DOHH2 (cell line): ENCODE measurements at regions not wholly inside any gene's neighbourhood (a gene's known extent, or its start where the extent isn't known, plus 50 kb on each side); places are given as distances from the start of the nearest gene placed in this dataset.
"Not testable (repeated sequence)": the region's sequence is repeated elsewhere in the genome, so short reads cannot be mapped to it uniquely, and the experiment has no call there.

Experiments used
- H3F3A ChIP-seq: fragments of 200-600 bp; sonication (generic), shearing (Covaris generic); 2 replicates; pipeline ENCODE4 v1.6.0; 2016; ENCODE audit warnings: antibody characterized with exemption, mild to moderate bottlenecking; ENCODE audit not compliant: control insufficient read depth, insufficient read depth
- H3K27ac ChIP-seq: fragments of 200-600 bp; sonication (generic); 2 replicates; pipeline ENCODE4 v1.5.1; 2014; ENCODE audit warnings: low read depth, mild to moderate bottlenecking, low read length, moderate library complexity
- H3K27me3 ChIP-seq: fragments of 200-600 bp; sonication (generic); 2 replicates; pipeline ENCODE4 v1.6.1; 2014; ENCODE audit warnings: mild to moderate bottlenecking, low read length, mixed read lengths; ENCODE audit not compliant: control insufficient read depth
- H3K36me3 ChIP-seq: fragments of 200-600 bp; sonication (generic); 2 replicates; pipeline ENCODE4 v1.6.1; 2014; ENCODE audit warnings: mild to moderate bottlenecking, low read length, moderate library complexity, mixed read lengths; ENCODE audit not compliant: control insufficient read depth
- H3K4me1 ChIP-seq: fragments of 200-600 bp; sonication (generic); 2 replicates; pipeline ENCODE4 v1.6.1; 2014; ENCODE audit warnings: mild to moderate bottlenecking, low read length, mixed read lengths; ENCODE audit not compliant: control insufficient read depth
- H3K4me2 ChIP-seq: fragments of 200-600 bp; sonication (generic); 2 replicates; pipeline ENCODE4 v1.6.0; 2014; ENCODE audit warnings: mild to moderate bottlenecking, low read length, moderate library complexity
- H3K4me3 ChIP-seq: fragments of 200-600 bp; sonication (generic); 2 replicates; pipeline ENCODE4 v1.5.1; 2014; ENCODE audit warnings: mild to moderate bottlenecking, low read length, mixed read lengths
- H3K79me2 ChIP-seq: fragments of 200-600 bp; sonication (generic); 2 replicates; pipeline ENCODE4 v1.6.1; 2014; ENCODE audit warnings: mild to moderate bottlenecking, low read length, mixed read lengths; ENCODE audit not compliant: control insufficient read depth
- H3K9me2 ChIP-seq: fragments of 200-600 bp; sonication (generic); replicated peaks from 2 replicates; pipeline ENCODE4 v1.6.1; 2014; ENCODE audit warnings: mild to moderate bottlenecking, low read length, mixed read lengths; ENCODE audit not compliant: control insufficient read depth
- H3K9me3 ChIP-seq: fragments of 200-600 bp; sonication (generic); 2 replicates; pipeline ENCODE4 v1.6.1; 2014; ENCODE audit warnings: antibody characterized with exemption, low read length, mixed read lengths; ENCODE audit not compliant: control insufficient read depth, insufficient read depth
- H4K20me1 ChIP-seq: fragments of 200-600 bp; sonication (generic); 2 replicates; pipeline ENCODE4 v1.6.0; 2014; ENCODE audit warnings: low read depth, mild to moderate bottlenecking, antibody characterized with exemption, low read length, moderate library complexity; ENCODE audit not compliant: control insufficient read depth, insufficient read depth
- EZH2phosphoT487 ChIP-seq: fragments of 200-600 bp; sonication (generic); IDR thresholded peaks from 2 replicates; pipeline ENCODE4 v1.6.1; 2017; ENCODE audit warnings: borderline replicate concordance, mild to moderate bottlenecking, antibody characterized with exemption, low read length, moderate library complexity, mixed read lengths
- TF ChIP-seq, protein P1 (sequence below): fragments of 200-600 bp; sonication (generic); IDR thresholded peaks from one replicate; pipeline ENCODE4 v1.5.1; 2014; ENCODE audit warnings: antibody characterized with exemption, mild to moderate bottlenecking, low read depth, low read length; ENCODE audit not compliant: poor library complexity, severe bottlenecking

DNA sequence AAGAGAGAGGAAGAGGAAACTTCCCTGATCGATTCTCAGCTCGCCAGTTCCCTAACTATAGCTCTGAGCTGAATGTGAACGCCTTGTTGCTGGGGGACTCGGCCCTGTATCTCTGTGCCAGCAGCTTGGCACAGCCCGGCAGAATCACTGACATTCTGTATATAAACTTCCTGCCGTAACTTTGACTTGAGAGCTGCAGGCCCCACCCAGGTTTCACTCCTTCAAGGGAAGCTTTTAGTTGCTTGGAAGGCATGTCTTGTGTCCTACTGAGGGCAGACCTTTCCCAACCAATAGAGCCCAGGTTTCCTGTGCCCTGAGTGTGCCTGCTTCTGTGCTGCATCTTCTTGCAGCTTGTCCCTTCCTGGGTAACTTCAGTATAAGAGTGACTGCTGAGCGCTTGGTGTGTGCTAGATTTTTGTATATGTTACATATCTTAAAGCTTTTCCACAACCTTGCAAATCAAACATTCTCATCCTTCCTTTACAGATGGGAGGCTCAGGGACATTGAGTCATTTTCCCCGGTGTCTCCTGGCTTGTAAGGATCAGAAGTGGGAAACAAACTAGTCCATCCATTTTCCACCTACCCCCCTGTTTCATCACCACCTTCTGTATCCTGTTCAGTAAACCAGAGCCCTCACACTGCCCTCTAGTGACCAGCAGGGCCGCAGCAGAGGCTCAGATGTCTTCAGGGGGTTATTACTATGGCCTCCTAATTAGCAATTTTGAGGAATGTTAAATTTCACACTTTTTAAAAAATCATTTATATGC is 225.2 kb upstream of the PRSS58 start:
- no peak overlapping the region for H3K4me3 ChIP-seq
- no peaks in the 10 kb centered on the region for H3K9me3 ChIP-seq
- peaks cover 10% of the 10 kb centered on the region for H3K4me1 ChIP-seq
- H3K4me2 ChIP-seq = no peak overlapping the region
- H3K9me2 ChIP-seq = no peaks in the 10 kb centered on the region
- no peaks in the 10 kb centered on the region for H4K20me1 ChIP-seq
- H3F3A ChIP-seq = no peaks in the 10 kb centered on the region
- no peaks in the 10 kb centered on the region for H3K27me3 ChIP-seq
- H3K36me3 ChIP-seq = no peaks in the 10 kb centered on the region
- no peak for TF ChIP-seq EZH2phosphoT487
- TF ChIP-seq, protein P1, sequence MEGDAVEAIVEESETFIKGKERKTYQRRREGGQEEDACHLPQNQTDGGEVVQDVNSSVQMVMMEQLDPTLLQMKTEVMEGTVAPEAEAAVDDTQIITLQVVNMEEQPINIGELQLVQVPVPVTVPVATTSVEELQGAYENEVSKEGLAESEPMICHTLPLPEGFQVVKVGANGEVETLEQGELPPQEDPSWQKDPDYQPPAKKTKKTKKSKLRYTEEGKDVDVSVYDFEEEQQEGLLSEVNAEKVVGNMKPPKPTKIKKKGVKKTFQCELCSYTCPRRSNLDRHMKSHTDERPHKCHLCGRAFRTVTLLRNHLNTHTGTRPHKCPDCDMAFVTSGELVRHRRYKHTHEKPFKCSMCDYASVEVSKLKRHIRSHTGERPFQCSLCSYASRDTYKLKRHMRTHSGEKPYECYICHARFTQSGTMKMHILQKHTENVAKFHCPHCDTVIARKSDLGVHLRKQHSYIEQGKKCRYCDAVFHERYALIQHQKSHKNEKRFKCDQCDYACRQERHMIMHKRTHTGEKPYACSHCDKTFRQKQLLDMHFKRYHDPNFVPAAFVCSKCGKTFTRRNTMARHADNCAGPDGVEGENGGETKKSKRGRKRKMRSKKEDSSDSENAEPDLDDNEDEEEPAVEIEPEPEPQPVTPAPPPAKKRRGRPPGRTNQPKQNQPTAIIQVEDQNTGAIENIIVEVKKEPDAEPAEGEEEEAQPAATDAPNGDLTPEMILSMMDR = peak; percentile 89
- H3K27ac ChIP-seq = no peak overlapping the region
- no peaks in the 10 kb centered on the region for H3K79me2 ChIP-seq

DNA sequence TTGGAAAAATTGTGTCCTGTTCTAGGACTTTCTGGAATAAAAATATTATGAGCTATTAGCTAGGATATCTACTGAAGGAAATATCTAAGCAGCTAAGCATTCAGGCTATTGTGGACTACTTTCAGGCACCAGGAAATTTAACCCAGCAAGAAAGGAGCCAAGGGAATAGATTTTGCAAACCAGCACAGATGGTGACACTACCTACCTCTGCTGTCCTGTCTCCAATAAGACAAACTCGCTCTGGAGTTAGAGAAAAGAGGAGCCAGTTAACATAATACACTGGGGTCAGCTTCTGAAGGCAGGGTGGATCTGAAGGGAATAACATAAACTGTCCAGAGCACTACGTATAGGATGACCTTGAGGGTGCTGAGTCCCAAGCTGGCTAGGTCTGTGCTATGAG is 223.7 kb upstream of the PRSS58 start:
- Histone ChIP-seq H3K4me2 (no peak overlapping the region), H3K4me1 (peaks cover 3% of the 10 kb centered on the region; the same call in 1 of the 2 replicates), H3K27ac (no peak overlapping the region), H4K20me1 (no peaks in the 10 kb centered on the region), H3F3A (no peaks in the 10 kb centered on the region), H3K36me3 (no peaks in the 10 kb centered on the region), H3K79me2 (no peaks in the 10 kb centered on the region), H3K4me3 (no peak overlapping the region), H3K9me3 (no peaks in the 10 kb centered on the region), H3K9me2 (no peaks in the 10 kb centered on the region), H3K27me3 (no peaks in the 10 kb centered on the region)
- TF ChIP-seq EZH2phosphoT487 = no peak
- TF ChIP-seq, protein P1 = no peak

DNA sequence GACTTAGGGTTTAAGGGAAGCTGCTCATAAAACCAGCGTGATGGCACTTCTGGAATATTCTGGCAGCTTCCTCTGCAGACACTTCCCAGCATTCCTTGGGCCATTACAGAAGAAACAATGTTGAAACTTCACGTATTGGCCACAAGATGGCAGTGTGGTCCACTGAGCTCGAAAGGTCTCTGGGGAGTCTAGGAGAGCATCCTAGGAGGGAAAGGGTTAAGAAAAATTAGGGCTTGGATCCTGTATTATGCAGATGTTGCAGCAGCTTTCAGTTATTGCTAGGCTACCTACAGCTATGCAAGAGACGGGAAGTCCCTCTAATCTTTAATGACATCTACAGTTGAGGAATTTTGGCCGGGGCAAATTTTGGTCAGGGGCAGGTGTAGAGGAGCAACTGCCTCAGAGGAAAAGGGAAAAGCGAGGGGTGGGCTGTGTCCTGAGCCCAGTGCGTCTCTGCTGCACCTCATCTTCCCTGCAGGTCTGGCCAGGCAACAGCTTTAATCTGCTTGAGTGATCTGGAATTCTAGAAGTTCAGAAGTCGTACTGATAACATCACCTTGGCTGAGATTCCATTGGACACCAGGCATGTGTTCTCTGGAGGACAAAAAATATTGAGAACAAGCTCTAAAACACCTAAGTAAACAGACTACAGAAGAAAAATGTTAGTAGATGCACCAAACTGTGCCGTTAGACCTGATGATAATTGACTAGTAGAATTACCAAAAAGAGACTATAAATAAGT is 220.8 kb upstream of the PRSS58 start:
- H3K27ac ChIP-seq = no peak overlapping the region
- no peaks in the 10 kb centered on the region for H3K36me3 ChIP-seq
- TF ChIP-seq, protein P1 = peak; percentile 97
- TF ChIP-seq EZH2phosphoT487 = no peak
- H3K9me3 ChIP-seq = no peaks in the 10 kb centered on the region
- no peaks in the 10 kb centered on the region for H3F3A ChIP-seq
- peaks cover 3% of the 10 kb centered on the region; the same call in 1 of the 2 replicates for H3K4me1 ChIP-seq
- H3K4me2 ChIP-seq = peak overlapping the region; percentile 3; the same call in 1 of the 2 replicates
- H3K4me3 ChIP-seq = no peak overlapping the region
- H4K20me1 ChIP-seq = no peaks in the 10 kb centered on the region
- no peaks in the 10 kb centered on the region for H3K9me2 ChIP-seq
- 0 out of 2 replicates have a peak, but pooled peaks cover 3% of the 10 kb centered on the region for H3K27me3 ChIP-seq
- H3K79me2 ChIP-seq = no peaks in the 10 kb centered on the region

DNA sequence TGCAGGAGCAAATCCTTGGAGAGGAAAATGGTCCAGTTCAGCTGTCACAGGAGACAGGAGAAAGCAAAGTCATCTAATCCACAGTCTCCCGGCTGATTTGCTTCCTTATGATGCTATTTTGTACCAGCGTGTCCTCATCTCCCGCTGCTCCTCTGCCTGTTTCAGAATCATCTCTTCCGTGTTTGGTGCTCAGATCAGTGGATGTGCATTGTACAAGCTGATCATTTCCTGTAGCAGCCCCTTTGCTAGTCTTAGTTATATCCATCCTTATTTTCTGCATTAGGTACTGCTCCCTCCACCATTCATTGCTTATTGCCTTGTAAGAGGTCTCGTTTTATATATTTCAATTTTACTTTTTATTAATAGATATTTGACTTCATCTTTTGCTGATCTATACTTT is 219.9 kb upstream of the PRSS58 start:
- H3K36me3 ChIP-seq, H3K9me3 ChIP-seq, H4K20me1 ChIP-seq, H3K27me3 ChIP-seq, H3K4me3 ChIP-seq, H3K79me2 ChIP-seq, H3K9me2 ChIP-seq, H3K4me2 ChIP-seq, H3F3A ChIP-seq, H3K27ac ChIP-seq, H3K4me1 ChIP-seq: not testable (repeated sequence)
